ENCODE measurements at regions not wholly inside any gene's neighbourhood (a gene's known extent, or its start where the extent isn't known, plus 50 kb on each side); places are given as distances from the start of the nearest gene placed in this dataset.

GRCh38 chr5:106966686-106967315, 703.9 kb downstream of the EFNA5 start:
- H3K9ac ChIP-seq (replicated peaks; ENCODE audit: extremely low read depth, insufficient read depth, low read length) = no peak overlapping the region
- peak overlapping the region; percentile 57 for H2AFZ ChIP-seq (ENCODE audit: low read depth, low read length)
- H3K9me1 ChIP-seq (replicated peaks; ENCODE audit: control insufficient read depth, extremely low read depth, insufficient read depth, low read length) = no peaks in the 10 kb centered on the region
- H3K79me2 ChIP-seq (ENCODE audit: control insufficient read depth, insufficient read depth, low read length) = no peaks in the 10 kb centered on the region
- dilution Hi-C loops (cut with MboI; ENCODE audit: extremely low pct_ligation_motif_present, low sequenced_read_pairs) (no loop called here), intact Hi-C loops (cut with micrococcal nuclease) (no loop called here)
- no peaks in the 10 kb centered on the region for H3K9me3 ChIP-seq (replicated peaks; ENCODE audit: control insufficient read depth, insufficient read depth, low read length)
- H3K4me1 ChIP-seq (ENCODE audit: control insufficient read depth, extremely low read depth, insufficient read depth, low read length) = peaks cover 20% of the 10 kb centered on the region
- CTCF ChIA-PET = no interaction called here
- TF ChIP-seq POLR2A (IDR thresholded peaks at IDR 0.05; ENCODE audit: low read depth, low read length) (no peak), FOS (IDR thresholded peaks at IDR 0.05; ENCODE audit: borderline replicate concordance, insufficient read depth, low read length) (peak; percentile 70), GATA2 (IDR thresholded peaks at IDR 0.05; ENCODE audit: insufficient read depth, insufficient read length, low read depth, low read length) (peak; percentile 56)
- H3K27me3 ChIP-seq (ENCODE audit: control insufficient read depth in 2 of 2, insufficient read depth in 2 of 2, low read length in 2 of 2) = no peaks in the 10 kb centered on the region
- BruUV-seq (replicated peaks) = no TSS peak
- no peaks in the 10 kb centered on the region for H4K20me1 ChIP-seq (replicated peaks; ENCODE audit: control insufficient read depth, extremely low read depth, insufficient read depth, low read length)
- H3K36me3 ChIP-seq (ENCODE audit: control insufficient read depth in 2 of 2, extremely low read depth in 1 of 2, insufficient read depth in 2 of 2, low read length in 2 of 2) = no peaks in the 10 kb centered on the region
- POLR2A ChIA-PET = no interaction called here
- no peak overlapping the region for H3K4me2 ChIP-seq (ENCODE audit: insufficient read depth, low read length)
- DNase-seq (ENCODE audit: low read depth, low spot score) (peak; percentile 26), FAIRE-seq (peak; percentile 48)
- no peak overlapping the region for H3K27ac ChIP-seq (ENCODE audit: insufficient read depth, low read depth, low read length)
- no peak overlapping the region for H3K4me3 ChIP-seq (replicated peaks in 1 of 3; ENCODE audit: insufficient read depth in 1 of 3, low read depth in 1 of 3, low read length in 3 of 3)

GRCh38 chr5:106964132-106964531, 706.6 kb downstream of the EFNA5 start:
- no peak overlapping the region for H3K4me3 ChIP-seq (replicated peaks in 1 of 3; ENCODE audit: insufficient read depth in 1 of 3, low read depth in 1 of 3, low read length in 3 of 3)
- no peaks in the 10 kb centered on the region for H3K36me3 ChIP-seq (ENCODE audit: control insufficient read depth in 2 of 2, extremely low read depth in 1 of 2, insufficient read depth in 2 of 2, low read length in 2 of 2)
- FAIRE-seq (peak; percentile 89), DNase-seq (ENCODE audit: low read depth, low spot score) (peak; percentile 79)
- dilution Hi-C loops (cut with MboI; ENCODE audit: extremely low pct_ligation_motif_present, low sequenced_read_pairs) (no loop called here), intact Hi-C loops (cut with micrococcal nuclease) (no loop called here)
- CTCF ChIA-PET = interaction anchor here (0.7 kb wide), 1 partner anchor 11 kb away, joined by 3 read pairs; no protein-coding TSS in a partner anchor
- no peak overlapping the region for H3K27ac ChIP-seq (ENCODE audit: insufficient read depth, low read depth, low read length)
- no peaks in the 10 kb centered on the region for H3K9me1 ChIP-seq (replicated peaks; ENCODE audit: control insufficient read depth, extremely low read depth, insufficient read depth, low read length)
- POLR2A ChIA-PET = no interaction called here
- no TSS peak for BruUV-seq (replicated peaks)
- H3K9me3 ChIP-seq (replicated peaks; ENCODE audit: control insufficient read depth, insufficient read depth, low read length) = no peaks in the 10 kb centered on the region
- TF ChIP-seq CTCF (IDR thresholded peaks at IDR 0.05; ENCODE audit: extremely low read depth in 1 of 2, insufficient read depth in 1 of 2, low read depth in 1 of 2, low read length in 2 of 2) = no peak
- peak; percentile 54 for TF ChIP-seq GATA2 (IDR thresholded peaks at IDR 0.05; ENCODE audit: insufficient read depth, insufficient read length, low read depth, low read length)
- peak; percentile 74 for TF ChIP-seq FOS (IDR thresholded peaks at IDR 0.05; ENCODE audit: borderline replicate concordance, insufficient read depth, low read length)
- peak; percentile 39 for TF ChIP-seq JUN (IDR thresholded peaks at IDR 0.05; ENCODE audit: borderline replicate concordance, insufficient read depth, insufficient read length, low read depth)
- H3K79me2 ChIP-seq (ENCODE audit: control insufficient read depth, insufficient read depth, low read length) = no peaks in the 10 kb centered on the region
- peak overlapping the region; percentile 49 for H3K4me2 ChIP-seq (ENCODE audit: insufficient read depth, low read length)
- H2AFZ ChIP-seq (ENCODE audit: low read depth, low read length) = no peak overlapping the region
- no peaks in the 10 kb centered on the region for H3K27me3 ChIP-seq (ENCODE audit: control insufficient read depth in 2 of 2, insufficient read depth in 2 of 2, low read length in 2 of 2)
- no peak overlapping the region for H3K9ac ChIP-seq (replicated peaks; ENCODE audit: extremely low read depth, insufficient read depth, low read length)
- H3K4me1 ChIP-seq (ENCODE audit: control insufficient read depth, extremely low read depth, insufficient read depth, low read length) = peaks cover 30% of the 10 kb centered on the region
- no peaks in the 10 kb centered on the region for H4K20me1 ChIP-seq (replicated peaks; ENCODE audit: control insufficient read depth, extremely low read depth, insufficient read depth, low read length)

All from endothelial cell of umbilical vein (primary cell).